ENCODE measurements at regions not wholly inside any gene's neighbourhood (a gene's known extent, or its start where the extent isn't known, plus 50 kb on each side); places are given as distances from the start of the nearest gene placed in this dataset.
"Not testable (repeated sequence)": the region's sequence is repeated elsewhere in the genome, so short reads cannot be mapped to it uniquely, and the experiment has no call there.

- no peak for DNase-seq (ENCODE audit: low read depth in 3 of 3, low spot score in 2 of 3)
These were observed 84.3 kb upstream of the HAND1 start for GRCh38 chr5:154562244-154562880.

DNA sequence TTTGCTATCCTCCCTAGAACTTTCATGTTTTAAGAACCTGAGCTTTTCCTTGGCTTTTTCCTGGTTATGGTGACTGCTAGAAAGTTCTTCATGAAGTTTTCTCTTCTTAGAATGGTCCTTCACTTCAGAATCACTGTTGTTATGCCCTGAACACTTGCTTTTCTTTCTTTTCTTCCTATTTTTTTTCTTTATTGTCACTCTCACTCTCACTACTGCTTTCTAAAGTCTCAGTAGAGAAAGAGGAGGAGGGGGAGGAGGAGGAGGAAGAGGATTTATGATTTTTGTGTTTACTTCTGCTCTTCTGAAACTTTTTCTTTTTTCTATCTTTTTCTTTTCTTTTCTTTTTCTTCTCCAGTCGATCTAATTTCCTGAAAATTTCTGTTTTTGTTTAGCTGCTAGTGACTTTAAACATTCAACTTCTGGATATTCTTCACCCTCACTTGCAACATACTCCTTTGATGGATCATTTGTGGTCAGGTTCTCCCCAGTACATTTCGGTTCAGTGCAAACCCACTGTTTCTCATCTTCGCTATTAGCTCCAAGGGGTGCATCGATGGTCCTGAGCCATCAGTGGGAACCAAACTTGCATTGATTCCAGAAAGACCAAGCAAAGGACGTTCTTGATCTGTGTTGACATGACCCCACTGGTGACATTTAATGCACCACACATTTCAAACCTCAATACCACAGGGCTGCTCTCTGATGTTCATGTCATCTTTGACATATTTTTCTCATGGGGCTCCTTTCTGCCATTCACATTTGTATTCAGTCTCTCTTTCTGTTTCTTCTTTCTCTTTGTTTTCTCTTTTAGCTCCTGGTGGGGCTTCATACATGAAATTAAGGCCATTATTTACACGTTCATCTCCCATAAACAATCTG is 81.6 kb upstream of the HAND1 start:
- no peak for DNase-seq (ENCODE audit: low read depth in 3 of 3, low spot score in 2 of 3)

- DNase-seq (ENCODE audit: low read depth in 3 of 3, low spot score in 2 of 3) = no peak
These were observed 79.5 kb upstream of the HAND1 start for GRCh38 chr5:154557548-154557947.

GRCh38 chr5:154547551-154547950 is 69.5 kb upstream of the HAND1 start:
- DNase-seq (ENCODE audit: low read depth in 3 of 3, low spot score in 2 of 3) = no peak

DNA sequence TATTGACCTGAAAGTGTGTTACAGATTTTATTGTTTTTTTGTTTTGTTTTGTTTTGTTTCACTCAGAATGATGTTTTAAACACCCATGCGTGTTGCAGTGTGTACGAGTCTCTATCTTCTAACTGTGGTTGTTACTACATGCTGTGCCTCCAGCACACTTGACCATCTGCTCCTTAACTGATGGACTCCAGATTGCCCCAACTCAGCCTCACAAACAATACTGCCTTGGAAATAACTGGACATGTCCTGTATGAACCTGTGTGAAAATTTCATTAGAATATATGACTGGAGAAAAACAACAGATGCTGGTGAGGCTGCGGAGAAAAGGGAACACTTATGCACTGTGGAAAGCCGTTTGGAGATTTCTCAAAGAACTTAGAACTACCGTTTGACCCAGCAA is 68.7 kb upstream of the HAND1 start:
- DNase-seq (ENCODE audit: low read depth in 3 of 3, low spot score in 2 of 3) = no peak

GRCh38 chr5:154544646-154545045 is 66.6 kb upstream of the HAND1 start:
- no peak for DNase-seq (ENCODE audit: low read depth in 3 of 3, low spot score in 2 of 3)

DNA sequence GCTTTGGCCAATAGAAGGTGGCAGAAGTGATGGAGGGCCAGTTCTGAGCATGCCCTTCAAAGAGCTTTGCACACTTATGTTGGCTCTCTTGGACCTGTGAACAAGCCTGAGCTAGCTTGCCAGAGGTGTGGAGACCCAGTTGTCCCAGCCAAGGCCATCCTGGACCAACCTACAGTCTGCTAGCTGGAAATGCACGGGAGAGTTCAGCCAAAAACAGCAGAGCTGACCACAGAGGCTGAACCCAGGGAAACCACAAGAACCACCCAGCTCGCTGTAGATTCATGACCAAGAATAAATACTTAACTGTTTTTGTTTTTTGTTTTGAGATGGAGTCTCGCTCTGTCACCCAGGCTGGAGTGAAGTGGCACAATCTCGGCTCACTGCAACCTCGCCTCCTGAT is 65.4 kb upstream of the HAND1 start:
- no peak for DNase-seq (ENCODE audit: low read depth in 3 of 3, low spot score in 2 of 3)

DNA sequence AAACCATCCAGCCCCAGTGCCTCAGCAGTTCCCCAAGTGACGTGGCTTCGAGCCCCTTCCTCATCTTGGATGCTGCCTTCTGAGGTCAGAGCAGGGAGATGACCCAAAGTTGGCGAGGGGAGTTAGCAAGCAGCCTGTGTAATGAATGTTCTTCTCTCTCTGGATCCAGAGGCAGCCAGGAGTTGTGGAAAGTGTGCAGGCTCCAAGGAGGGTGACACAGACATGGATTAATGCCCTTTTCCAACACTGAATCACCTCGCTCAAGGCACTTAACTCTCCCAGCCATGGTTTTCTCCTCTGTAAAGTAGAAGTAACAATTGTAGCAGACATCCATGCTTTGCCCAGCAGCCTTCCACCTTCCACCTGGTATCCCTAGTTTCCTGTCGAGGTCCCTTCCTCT is 64.6 kb upstream of the HAND1 start:
- no peak for DNase-seq (ENCODE audit: low read depth in 3 of 3, low spot score in 2 of 3)

- DNase-seq (ENCODE audit: low read depth in 3 of 3, low spot score in 2 of 3) = no peak
These were observed 64.0 kb upstream of the HAND1 start for GRCh38 chr5:154542000-154542399.

- no peak for DNase-seq (ENCODE audit: low read depth in 3 of 3, low spot score in 2 of 3)
These were observed 63.5 kb upstream of the HAND1 start for GRCh38 chr5:154541553-154541952.

DNA sequence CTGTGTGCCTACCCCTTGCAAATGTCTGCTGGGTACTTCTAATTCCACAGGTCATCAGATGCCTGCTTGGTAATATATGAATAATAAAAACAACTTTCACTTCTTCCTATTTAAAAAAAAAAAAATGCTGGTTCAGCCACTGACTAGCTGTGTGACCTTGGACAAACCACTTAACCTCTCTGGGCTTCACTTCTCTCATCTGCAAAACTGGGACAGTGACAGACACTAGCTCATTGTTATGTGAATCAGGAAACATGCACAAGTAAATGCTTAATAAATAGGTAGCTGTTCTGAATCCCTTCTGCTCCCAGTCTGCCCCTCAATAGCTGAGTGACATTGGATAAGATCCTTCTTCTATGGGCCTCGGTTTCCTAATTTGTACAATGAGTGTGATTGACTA is 62.6 kb upstream of the HAND1 start:
- no peak for DNase-seq (ENCODE audit: low read depth in 3 of 3, low spot score in 2 of 3)

- DNase-seq (ENCODE audit: low read depth in 3 of 3, low spot score in 2 of 3) = no peak
These were observed 60.5 kb upstream of the HAND1 start for GRCh38 chr5:154538492-154538891.

DNA sequence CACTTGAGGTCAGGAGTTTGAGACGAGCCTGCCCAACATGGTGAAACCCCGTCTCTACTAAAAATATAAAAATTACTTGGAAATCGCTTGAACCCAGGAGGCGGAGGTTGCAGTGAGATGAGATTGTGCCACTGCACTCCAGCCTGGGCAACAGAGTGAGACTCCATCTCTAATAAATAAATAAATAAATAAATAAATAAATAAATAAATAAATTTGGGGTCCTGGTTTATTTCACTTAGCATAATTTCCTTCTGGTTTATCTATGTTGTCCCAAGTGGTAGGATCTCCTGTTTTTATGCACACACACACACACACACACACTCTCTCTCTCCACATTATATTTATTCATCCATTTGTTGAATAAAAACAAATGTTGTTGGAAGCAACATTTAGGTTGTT is 58.4 kb upstream of the HAND1 start:
- DNase-seq (ENCODE audit: low read depth in 3 of 3, low spot score in 2 of 3) = not testable (repeated sequence)

GRCh38 chr5:154535535-154535934 is 57.5 kb upstream of the HAND1 start:
- no peak for DNase-seq (ENCODE audit: low read depth in 3 of 3, low spot score in 2 of 3)

DNA sequence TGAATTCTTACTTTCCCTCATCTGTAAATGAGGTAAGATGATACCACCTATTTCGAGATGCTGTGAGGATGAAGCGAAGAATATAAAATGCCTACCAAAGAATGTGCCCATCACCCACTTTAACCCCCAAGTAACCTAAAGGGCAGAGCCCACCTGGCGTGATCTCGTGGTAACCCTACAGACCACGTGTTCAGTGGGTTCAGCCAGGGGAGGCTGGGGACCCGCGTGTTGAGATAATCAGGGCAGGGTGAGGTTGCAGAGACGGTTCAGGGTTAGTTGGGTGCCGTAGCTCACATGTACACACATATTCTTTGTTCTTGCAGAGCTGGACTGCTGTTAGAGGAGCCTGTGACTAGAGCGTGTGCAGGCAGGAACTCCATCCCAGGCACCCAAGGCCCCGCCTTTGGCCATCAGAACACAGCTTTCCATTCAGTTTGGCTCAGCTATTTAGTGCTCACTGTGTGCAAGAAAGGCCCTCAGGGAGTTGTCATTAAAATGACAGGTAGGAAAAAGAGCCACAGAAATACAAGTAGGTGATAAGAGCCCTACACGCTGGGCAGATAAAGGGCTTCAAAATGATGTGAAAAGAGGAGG is 56.5 kb upstream of the HAND1 start:
- DNase-seq (ENCODE audit: low read depth in 3 of 3, low spot score in 2 of 3) = no peak

DNA sequence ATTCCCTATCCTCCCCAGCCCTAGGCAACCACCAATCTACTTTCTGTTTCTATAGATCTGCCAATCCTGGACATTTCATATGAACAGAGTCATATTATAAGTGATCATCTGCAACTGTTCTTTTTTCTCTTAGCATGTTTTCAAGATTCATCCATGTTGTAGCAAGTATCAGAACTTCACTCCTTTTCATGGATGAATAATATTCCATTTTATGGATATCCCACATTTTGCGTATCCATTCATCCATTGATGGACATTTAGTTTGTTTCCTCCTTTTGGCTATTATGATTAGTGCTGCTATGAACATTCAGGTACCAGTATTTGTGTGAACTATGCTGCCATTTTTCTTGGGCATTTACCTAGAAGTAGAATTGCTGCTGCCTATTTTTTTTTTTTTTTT is 51.3 kb upstream of the HAND1 start:
- DNase-seq (ENCODE audit: low read depth in 3 of 3, low spot score in 2 of 3) = no peak

- no peak for DNase-seq (ENCODE audit: low read depth in 3 of 3, low spot score in 2 of 3)
These were observed 50.1 kb upstream of the HAND1 start for GRCh38 chr5:154528005-154528594.
